ENCODE measurements at regions not wholly inside any gene's neighbourhood (a gene's known extent, or its start where the extent isn't known, plus 50 kb on each side); places are given as distances from the start of the nearest gene placed in this dataset.

GRCh38 chr13:90869580-90869979, 477.9 kb upstream of the MIR17HG start:
- ChIA-PET CTCF (interaction anchor here (1.0 kb wide), 1 partner anchor 378 kb away, joined by 4 read pairs; no protein-coding TSS in a partner anchor), POLR2A (no interaction called here), RAD21 (ENCODE audit: low non-redundant PET in 1 of 2, low total read pairs in 2 of 2, uncharacterized antibody in 2 of 2, unreplicated experiment in 2 of 2) (no interaction called here)
- no peaks in the 10 kb centered on the region for H3K27me3 ChIP-seq (ENCODE audit: insufficient read depth, low read length)
- no peaks in the 10 kb centered on the region for H3K9me3 ChIP-seq (ENCODE audit: control insufficient read depth in 1 of 2, insufficient read depth in 1 of 2, low read depth in 1 of 2, low read length in 2 of 2)
- intact Hi-C loops (cut with micrococcal nuclease), result loop anchor here (5.0 to 10.0 kb wide), 3 partner anchors 148 to 1172 kb away; no protein-coding TSS in a partner anchor
- no peak for DNase-seq (ENCODE audit: low read depth, low spot score)
- H4K20me1 ChIP-seq (ENCODE audit: insufficient read depth), result no peaks in the 10 kb centered on the region
- BruUV-seq (replicated peaks), result no TSS peak
- no peaks in the 10 kb centered on the region for H3K79me2 ChIP-seq (ENCODE audit: insufficient read depth, low read length)
- TF ChIP-seq ZBTB33 (IDR thresholded peaks at IDR 0.05; ENCODE audit: extremely low read depth, insufficient replicate concordance, low read length) (no peak), CBX3 (IDR thresholded peaks at IDR 0.05; ENCODE audit: low read depth) (no peak), ZNF274 (IDR thresholded peaks at IDR 0.05; ENCODE audit: low read depth, low read length) (no peak), EZH2 (IDR thresholded peaks at IDR 0.05) (no peak), ATF3 (IDR thresholded peaks at IDR 0.05) (no peak)
- no peak overlapping the region for H3K4me2 ChIP-seq (ENCODE audit: low read length)
- ATAC-seq, result no peak
- no peaks in the 10 kb centered on the region for H3K36me3 ChIP-seq (ENCODE audit: control insufficient read depth in 1 of 2, insufficient read depth in 2 of 2, low read length in 2 of 2)
- no peak overlapping the region for H2AFZ ChIP-seq (ENCODE audit: low read depth, low read length, poor library complexity, severe bottlenecking)
- H3K9ac ChIP-seq (ENCODE audit: low read length), result no peak overlapping the region
- H3K9me2 ChIP-seq (ENCODE audit: insufficient read depth), result no peaks in the 10 kb centered on the region
- no peak overlapping the region for H3K27ac ChIP-seq (ENCODE audit: low read depth, low read length)
- H3K4me1 ChIP-seq (ENCODE audit: control insufficient read depth in 1 of 2, insufficient read depth in 2 of 2, low read length in 2 of 2), result no peaks in the 10 kb centered on the region
- no peak overlapping the region for H3K4me3 ChIP-seq (replicated peaks in 1 of 2; ENCODE audit: low read depth in 1 of 2, low read length in 2 of 2)

GRCh38 chr13:90872491-90873025, 474.9 kb upstream of the MIR17HG start:
- BruUV-seq (replicated peaks), result no TSS peak

More at GRCh38 chr13:90872491-90873025, 474.9 kb upstream of the MIR17HG start:
- TF ChIP-seq FOSL1 (IDR thresholded peaks at IDR 0.05; ENCODE audit: low read depth) (no peak), JUND (IDR thresholded peaks at IDR 0.05) (no peak), TCF7L2 (IDR thresholded peaks at IDR 0.05; ENCODE audit: borderline replicate concordance, extremely low read depth, insufficient read depth, insufficient read length) (no peak)
- ATAC-seq (no peak), DNase-seq (ENCODE audit: low read depth, low spot score) (no peak)
- H3K4me2 ChIP-seq (ENCODE audit: low read length), result no peak overlapping the region
- POLR2A ChIA-PET, result no interaction called here
- no peaks in the 10 kb centered on the region for H3K9me3 ChIP-seq (ENCODE audit: control insufficient read depth in 1 of 2, insufficient read depth in 1 of 2, low read depth in 1 of 2, low read length in 2 of 2)
- intact Hi-C loops (cut with micrococcal nuclease), result no loop called here
- no peaks in the 10 kb centered on the region for H3K36me3 ChIP-seq (ENCODE audit: control insufficient read depth in 1 of 2, insufficient read depth in 2 of 2, low read length in 2 of 2)
- H3K9ac ChIP-seq (ENCODE audit: low read length), result no peak overlapping the region
- H4K20me1 ChIP-seq (ENCODE audit: insufficient read depth), result no peaks in the 10 kb centered on the region
- no peaks in the 10 kb centered on the region for H3K4me1 ChIP-seq (ENCODE audit: control insufficient read depth in 1 of 2, insufficient read depth in 2 of 2, low read length in 2 of 2)
- H2AFZ ChIP-seq (ENCODE audit: low read depth, low read length, poor library complexity, severe bottlenecking), result no peak overlapping the region
- no peaks in the 10 kb centered on the region for H3K79me2 ChIP-seq (ENCODE audit: insufficient read depth, low read length)
- RAD21 ChIA-PET (ENCODE audit: low non-redundant PET in 1 of 2, low total read pairs in 2 of 2, uncharacterized antibody in 2 of 2, unreplicated experiment in 2 of 2), result no interaction called here
- H3K27me3 ChIP-seq (ENCODE audit: insufficient read depth, low read length), result no peaks in the 10 kb centered on the region
- no peaks in the 10 kb centered on the region for H3K9me2 ChIP-seq (ENCODE audit: insufficient read depth)
- CTCF ChIA-PET, result no interaction called here
- H3K27ac ChIP-seq (ENCODE audit: low read depth, low read length), result no peak overlapping the region
- H3K4me3 ChIP-seq (replicated peaks in 1 of 2; ENCODE audit: low read depth in 1 of 2, low read length in 2 of 2), result no peak overlapping the region

Data from HCT116 (cell line).